GM23338 (cell line): ENCODE measurements at regions not wholly inside any gene's neighbourhood (a gene's known extent, or its start where the extent isn't known, plus 50 kb on each side); places are given as distances from the start of the nearest gene placed in this dataset.

Source experiments
- ATAC-seq: fragments of 200-7000 bp; cut with Tn5 transposase; 3 replicates; pipeline ENCODE4 v1.9.1; 2020
- DNase-seq: peaks from one replicate; pipeline ENCODE4 v3.0.0-alpha.2; 2015; ENCODE audit warnings: low spot score
- H2AFZ ChIP-seq: fragments of 200-600 bp; sonication (generic); 2 replicates; pipeline ENCODE4 v1.8.0; 2016; ENCODE audit warnings: antibody characterized with exemption, mild to moderate bottlenecking, moderate library complexity
- H3F3A ChIP-seq: fragments of 200-600 bp; sonication (generic); replicated peaks from 2 replicates; pipeline ENCODE4 v1.8.0; 2017; ENCODE audit warnings: antibody characterized with exemption, mixed run types, low read depth
- H3K27ac ChIP-seq: fragments of 200-600 bp; sonication (generic); 2 replicates; pipeline ENCODE4 v1.6.1; 2016; ENCODE audit warnings: low read depth
- H3K27me3 ChIP-seq: fragments of 200-600 bp; sonication (generic); 2 replicates; pipeline ENCODE4 v1.8.0; 2016; ENCODE audit warnings: mild to moderate bottlenecking, mixed run types, moderate library complexity; ENCODE audit not compliant: insufficient read depth
- H3K36me3 ChIP-seq: fragments of 200-600 bp; sonication (generic); 2 replicates; pipeline ENCODE4 v1.8.0; 2016; ENCODE audit warnings: mild to moderate bottlenecking; ENCODE audit not compliant: insufficient read depth
- H3K4me1 ChIP-seq: fragments of 200-600 bp; sonication (generic); 2 replicates; pipeline ENCODE4 v1.8.0; 2016; ENCODE audit warnings: mild to moderate bottlenecking, moderate library complexity; ENCODE audit not compliant: insufficient read depth
- H3K4me2 ChIP-seq: fragments of 200-600 bp; sonication (generic); 2 replicates; pipeline ENCODE4 v1.7.1; 2017; ENCODE audit warnings: mixed run types
- H3K4me3 ChIP-seq: fragments of 200-600 bp; sonication (generic); 2 replicates; pipeline ENCODE4 v1.6.1; 2016; ENCODE audit warnings: mixed run types
- H3K79me2 ChIP-seq: fragments of 200-600 bp; sonication (generic); replicated peaks from 2 replicates; pipeline ENCODE4 v1.8.0; 2017; ENCODE audit warnings: mild to moderate bottlenecking; ENCODE audit not compliant: insufficient read depth
- H3K9me2 ChIP-seq: fragments of 200-600 bp; sonication (generic); 2 replicates; pipeline ENCODE4 v1.8.0; 2017; ENCODE audit not compliant: insufficient read depth
- H4K20me1 ChIP-seq: fragments of 200-600 bp; sonication (generic); replicated peaks from 2 replicates; pipeline ENCODE4 v1.8.0; 2017; ENCODE audit warnings: mild to moderate bottlenecking; ENCODE audit not compliant: insufficient read depth
- H3K27ac Mint-ChIP-seq: 2 replicates; pipeline ENCODE4 v1.8.0; 2020; ENCODE audit warnings: inconsistent platforms, mild to moderate bottlenecking, moderate library complexity, mixed read lengths
- H3K27me3 Mint-ChIP-seq: 3 replicates; pipeline ENCODE4 v1.8.0; 2022; ENCODE audit warnings: low read depth, mild to moderate bottlenecking, moderate library complexity, mixed read lengths, inconsistent platforms; ENCODE audit not compliant: insufficient read depth, poor library complexity
- H3K36me3 Mint-ChIP-seq: 3 replicates; pipeline ENCODE4 v1.8.0; 2021; ENCODE audit warnings: low read depth, mild to moderate bottlenecking, inconsistent platforms, moderate library complexity, mixed read lengths
- H3K4me1 Mint-ChIP-seq: 3 replicates; pipeline ENCODE4 v1.8.0; 2020; ENCODE audit warnings: mild to moderate bottlenecking, inconsistent platforms, mixed read lengths
- H3K4me3 Mint-ChIP-seq: 3 replicates; pipeline ENCODE4 v1.8.0; 2021; ENCODE audit warnings: moderate library complexity, mild to moderate bottlenecking, inconsistent platforms, mixed read lengths
- H3K9me3 Mint-ChIP-seq: 3 replicates; pipeline ENCODE4 v1.8.0; 2020; ENCODE audit warnings: moderate library complexity, mild to moderate bottlenecking, inconsistent platforms, mixed read lengths
- CREB1 ChIP-seq: fragments of 250-450 bp; sonication (Bioruptor Pico); IDR thresholded peaks from 2 replicates; pipeline ENCODE4 v1.5.0; 2020; ENCODE audit warnings: low read depth, mild to moderate bottlenecking, moderate library complexity
- CTCF ChIP-seq, 2 experiments: fragments of 200-600 bp in 1 of 2; sonication (generic) in 1 of 2; conservative IDR thresholded peaks; 2 replicates each; pipeline versions ENCODE4 v1.5.1 to v1.6.1; 2016 to 2017; ENCODE audit warnings: antibody characterized with exemption in 2 of 2, low read depth in 2 of 2, mild to moderate bottlenecking in 2 of 2, moderate library complexity in 1 of 2
- ETS1 ChIP-seq: IDR thresholded peaks from 2 replicates; pipeline ENCODE4 v1.6.1; 2016; ENCODE audit warnings: antibody characterized with exemption
- EZH2 ChIP-seq: fragments of 200-600 bp; sonication (generic); IDR thresholded peaks from one replicate; pipeline ENCODE4 v1.8.0; 2017; ENCODE audit warnings: antibody characterized with exemption, mild to moderate bottlenecking, low read depth; ENCODE audit not compliant: unreplicated experiment
- EZH2phosphoT487 ChIP-seq: fragments of 200-600 bp; sonication (generic); IDR thresholded peaks from one replicate; pipeline ENCODE4 v1.8.1; 2018; ENCODE audit warnings: antibody characterized with exemption; ENCODE audit not compliant: unreplicated experiment
- JUNB ChIP-seq: IDR thresholded peaks from one replicate; pipeline ENCODE4 v1.6.1; 2016; ENCODE audit warnings: antibody characterized with exemption; ENCODE audit not compliant: unreplicated experiment
- NANOG ChIP-seq: IDR thresholded peaks from 2 replicates; pipeline ENCODE4 v1.6.1; 2016; ENCODE audit warnings: antibody characterized with exemption, borderline replicate concordance
- POLR2AphosphoS5 ChIP-seq: IDR thresholded peaks from 2 replicates; pipeline ENCODE4 v1.6.1; 2016; ENCODE audit warnings: antibody characterized with exemption, low read depth
- STAT1 ChIP-seq: IDR thresholded peaks from one replicate; pipeline ENCODE4 v1.6.1; 2016; ENCODE audit warnings: antibody characterized with exemption; ENCODE audit not compliant: unreplicated experiment
- ZNF114 ChIP-seq: fragments of 250-450 bp; sonication (Bioruptor Pico); IDR thresholded peaks from 2 replicates; pipeline ENCODE4 v1.5.0; 2020; ENCODE audit warnings: mild to moderate bottlenecking, moderate library complexity
- ZNF331 ChIP-seq: fragments of 250-450 bp; sonication (Bioruptor Pico); IDR thresholded peaks from 2 replicates; pipeline ENCODE4 v1.5.0; 2020; ENCODE audit warnings: low read depth, mild to moderate bottlenecking, moderate library complexity
- ZNF462 ChIP-seq: fragments of 250-450 bp; sonication (Bioruptor Pico); IDR thresholded peaks from 2 replicates; pipeline ENCODE4 v1.5.0; 2020; ENCODE audit warnings: mild to moderate bottlenecking, moderate library complexity
- TF ChIP-seq, protein P1 (sequence below): IDR thresholded peaks from one replicate; pipeline ENCODE4 v1.6.1; 2018; ENCODE audit warnings: antibody characterized with exemption; ENCODE audit not compliant: unreplicated experiment

DNA sequence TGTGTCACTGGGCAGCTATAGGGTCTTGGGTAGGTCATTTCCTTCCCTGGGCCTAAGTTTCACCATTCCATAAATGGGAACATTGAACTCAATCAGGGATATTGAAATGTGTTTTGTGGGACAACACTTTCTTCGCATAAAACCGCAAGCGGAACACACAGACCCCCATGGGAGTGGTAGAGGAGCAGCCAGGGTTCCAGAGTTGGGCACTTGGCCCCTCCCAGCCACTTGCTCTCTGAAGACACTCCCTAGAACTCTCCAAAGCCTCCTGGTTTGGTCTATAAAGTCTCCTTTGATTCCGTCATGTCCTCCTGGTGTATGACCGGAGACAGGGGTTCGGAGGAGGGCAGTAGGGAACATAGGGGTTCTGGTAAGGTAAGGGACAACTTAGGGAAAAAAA, 271.7 kb downstream of the UACA start:
- Histone ChIP-seq H3K4me2 (no peak overlapping the region), H3K9me2 (no peaks in the 10 kb centered on the region), H3K4me1 (no peaks in the 10 kb centered on the region), H2AFZ (no peak overlapping the region), H3K4me3 (no peak overlapping the region), H3K36me3 (no peaks in the 10 kb centered on the region), H3K27ac (no peak overlapping the region), H3K79me2 (no peaks in the 10 kb centered on the region), H3F3A (no peaks in the 10 kb centered on the region), H4K20me1 (no peaks in the 10 kb centered on the region), H3K27me3 (no peaks in the 10 kb centered on the region)
- no peak overlapping the region for H3K27ac Mint-ChIP-seq
- H3K9me3 Mint-ChIP-seq = no peaks in the 10 kb centered on the region; the same call in 2 of the 3 replicates
- DNase-seq = no peak
- H3K36me3 Mint-ChIP-seq = no peaks in the 10 kb centered on the region
- H3K4me1 Mint-ChIP-seq = peaks cover 9% of the 10 kb centered on the region; the same call in 2 of the 3 replicates
- H3K4me3 Mint-ChIP-seq = no peak overlapping the region
- ATAC-seq = no peak
- H3K27me3 Mint-ChIP-seq = peaks cover 1% of the 10 kb centered on the region
- TF ChIP-seq, protein P1, sequence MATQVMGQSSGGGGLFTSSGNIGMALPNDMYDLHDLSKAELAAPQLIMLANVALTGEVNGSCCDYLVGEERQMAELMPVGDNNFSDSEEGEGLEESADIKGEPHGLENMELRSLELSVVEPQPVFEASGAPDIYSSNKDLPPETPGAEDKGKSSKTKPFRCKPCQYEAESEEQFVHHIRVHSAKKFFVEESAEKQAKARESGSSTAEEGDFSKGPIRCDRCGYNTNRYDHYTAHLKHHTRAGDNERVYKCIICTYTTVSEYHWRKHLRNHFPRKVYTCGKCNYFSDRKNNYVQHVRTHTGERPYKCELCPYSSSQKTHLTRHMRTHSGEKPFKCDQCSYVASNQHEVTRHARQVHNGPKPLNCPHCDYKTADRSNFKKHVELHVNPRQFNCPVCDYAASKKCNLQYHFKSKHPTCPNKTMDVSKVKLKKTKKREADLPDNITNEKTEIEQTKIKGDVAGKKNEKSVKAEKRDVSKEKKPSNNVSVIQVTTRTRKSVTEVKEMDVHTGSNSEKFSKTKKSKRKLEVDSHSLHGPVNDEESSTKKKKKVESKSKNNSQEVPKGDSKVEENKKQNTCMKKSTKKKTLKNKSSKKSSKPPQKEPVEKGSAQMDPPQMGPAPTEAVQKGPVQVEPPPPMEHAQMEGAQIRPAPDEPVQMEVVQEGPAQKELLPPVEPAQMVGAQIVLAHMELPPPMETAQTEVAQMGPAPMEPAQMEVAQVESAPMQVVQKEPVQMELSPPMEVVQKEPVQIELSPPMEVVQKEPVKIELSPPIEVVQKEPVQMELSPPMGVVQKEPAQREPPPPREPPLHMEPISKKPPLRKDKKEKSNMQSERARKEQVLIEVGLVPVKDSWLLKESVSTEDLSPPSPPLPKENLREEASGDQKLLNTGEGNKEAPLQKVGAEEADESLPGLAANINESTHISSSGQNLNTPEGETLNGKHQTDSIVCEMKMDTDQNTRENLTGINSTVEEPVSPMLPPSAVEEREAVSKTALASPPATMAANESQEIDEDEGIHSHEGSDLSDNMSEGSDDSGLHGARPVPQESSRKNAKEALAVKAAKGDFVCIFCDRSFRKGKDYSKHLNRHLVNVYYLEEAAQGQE = no peak
- TF ChIP-seq STAT1 = no peak
- TF ChIP-seq CTCF (conservative IDR thresholded peaks at IDR 0.05; ENCODE audit: low read depth in 2 of 2) = no peak
- no peak for TF ChIP-seq ZNF462
- TF ChIP-seq POLR2AphosphoS5 = no peak
- TF ChIP-seq ZNF331 (CRISPR knock-in tag) = no peak
- no peak for TF ChIP-seq EZH2phosphoT487
- no peak for TF ChIP-seq NANOG
- TF ChIP-seq JUNB = no peak
- no peak for TF ChIP-seq CREB1 (CRISPR knock-in tag)
- no peak for TF ChIP-seq ETS1
- TF ChIP-seq EZH2 = no peak
- no peak for TF ChIP-seq ZNF114 (CRISPR knock-in tag)
